Suppressor macrophage treated with lipopolysaccharide for 1 hour (primary cell): ENCODE measurements at regions not wholly inside any gene's neighbourhood (a gene's known extent, or its start where the extent isn't known, plus 50 kb on each side); places are given as distances from the start of the nearest gene placed in this dataset.

Experiments used
- DNase-seq, 3 donors: peaks; one replicate each; pipeline ENCODE4 v3.0.0-alpha.2; 2020 to 2022

- no peak for DNase-seq
Observed at GRCh38 chr5:168006456-168007130, 284.9 kb upstream of the WWC1 start.

DNA sequence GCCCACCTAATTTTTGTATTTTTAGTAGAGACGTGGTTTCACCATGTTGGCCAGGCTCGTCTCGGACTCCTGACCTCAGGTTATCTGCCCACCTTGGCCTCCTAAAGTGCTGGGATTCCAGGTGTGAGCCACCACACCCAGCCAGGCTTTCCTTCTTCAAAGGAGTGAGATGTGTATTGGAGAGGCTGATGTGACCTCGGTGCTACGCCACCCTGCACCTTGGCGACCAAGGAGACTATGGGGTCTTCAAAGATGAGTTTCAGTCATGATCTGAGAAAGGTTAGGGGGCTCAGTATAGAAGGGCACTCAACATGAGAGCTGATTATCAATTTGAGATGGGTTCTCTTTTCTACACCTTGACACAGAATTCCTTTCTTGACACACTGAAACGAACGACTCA, 284.2 kb upstream of the WWC1 start:
- DNase-seq: no peak

DNA sequence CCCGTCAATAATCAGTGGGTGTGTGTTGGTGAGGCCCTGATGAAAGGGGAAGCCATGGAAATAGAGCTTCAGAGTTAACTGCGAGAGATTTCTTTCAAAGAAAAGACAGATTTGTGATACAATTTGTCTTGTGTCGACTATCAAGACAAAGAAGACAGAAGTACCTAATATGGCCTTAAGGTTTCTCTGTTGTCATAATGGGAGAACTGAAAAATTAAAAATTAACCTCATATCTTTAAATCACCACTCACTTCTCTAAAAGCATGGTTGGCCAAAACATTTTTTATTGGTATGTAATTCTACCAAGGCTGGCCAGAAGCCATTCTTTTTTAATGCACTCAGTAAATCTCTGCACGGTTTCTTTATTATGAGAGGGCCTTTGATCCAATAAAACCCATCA, 282.9 kb upstream of the WWC1 start:
- no peak for DNase-seq

- DNase-seq: no peak
Observed at GRCh38 chr5:168011096-168011495, 280.3 kb upstream of the WWC1 start.

GRCh38 chr5:168012006-168012405, 279.4 kb upstream of the WWC1 start:
- DNase-seq: no peak

- DNase-seq: no peak
Observed at GRCh38 chr5:168013546-168013945, 277.9 kb upstream of the WWC1 start.

- DNase-seq: no peak
Observed at GRCh38 chr5:168014433-168015123, 276.9 kb upstream of the WWC1 start.

- DNase-seq: no peak
Observed at GRCh38 chr5:168015506-168015905, 275.9 kb upstream of the WWC1 start.

DNA sequence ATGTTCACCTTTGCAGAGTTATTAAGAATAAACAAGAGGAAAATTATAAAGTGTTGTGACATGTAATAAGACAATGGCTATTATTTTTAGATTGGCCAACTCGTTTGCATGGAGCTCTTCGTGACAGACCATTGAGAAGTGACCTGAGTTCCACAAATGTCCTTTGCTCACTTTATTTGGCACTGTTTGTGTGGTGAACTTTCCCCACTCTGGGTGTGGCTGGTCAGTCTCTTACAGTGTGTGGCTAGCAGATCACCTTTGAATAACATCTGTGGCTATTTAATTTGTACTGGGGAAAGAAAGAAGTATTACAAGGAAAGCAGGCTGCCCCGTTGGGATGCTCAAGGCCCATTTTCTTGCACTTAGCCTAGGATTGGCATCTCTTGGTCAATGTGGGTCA, 274.1 kb upstream of the WWC1 start:
- DNase-seq: no peak

GRCh38 chr5:168019143-168019542, 272.3 kb upstream of the WWC1 start:
- DNase-seq: no peak

- DNase-seq: peak; percentile 26 to 34 (median 32)
Observed at GRCh38 chr5:168020542-168021294, 270.7 kb upstream of the WWC1 start.

- no peak for DNase-seq
Observed at GRCh38 chr5:168022446-168023169, 268.8 kb upstream of the WWC1 start.

GRCh38 chr5:168023191-168023590, 268.3 kb upstream of the WWC1 start:
- DNase-seq: no peak

DNA sequence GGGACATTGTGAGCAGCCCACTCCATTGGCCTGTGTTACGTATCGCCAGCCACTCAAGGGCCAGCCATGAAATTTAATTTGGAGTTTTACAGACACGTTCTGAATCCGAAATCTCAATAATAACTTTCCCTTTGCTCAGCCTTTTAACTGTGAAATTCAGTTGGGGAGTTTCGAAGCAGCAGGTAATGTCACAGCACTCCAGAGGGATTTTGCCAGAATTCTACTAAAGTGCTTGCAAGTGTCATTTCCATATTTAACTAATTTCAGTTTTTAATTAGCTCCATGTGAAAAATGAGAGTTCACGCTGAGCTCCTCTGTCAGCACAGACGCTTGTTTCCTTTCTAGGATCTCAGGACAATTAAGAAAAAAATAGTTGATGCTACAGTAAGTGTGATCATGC, 267.1 kb upstream of the WWC1 start:
- DNase-seq: no peak

DNA sequence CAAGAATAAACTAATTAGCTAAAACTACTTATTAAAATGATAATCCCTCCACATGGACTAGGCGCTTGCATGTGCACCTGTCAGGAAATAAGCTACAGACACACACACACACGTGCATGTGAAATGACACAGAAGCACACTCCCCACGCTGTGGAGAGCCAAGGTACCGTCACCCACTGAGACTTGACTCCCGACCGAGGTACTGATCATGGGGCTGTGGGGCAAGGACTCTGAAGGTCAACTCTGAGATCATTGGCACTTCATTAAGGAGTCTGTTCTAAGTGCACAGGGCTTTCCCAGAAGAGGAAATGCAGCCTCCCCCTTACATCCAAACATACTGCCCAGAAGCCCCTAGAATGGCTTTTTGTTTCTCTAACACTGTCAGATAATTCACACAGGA, 264.4 kb upstream of the WWC1 start:
- no peak for DNase-seq

- DNase-seq: no peak
Observed at GRCh38 chr5:168030912-168031311, 260.5 kb upstream of the WWC1 start.

- DNase-seq: no peak
Observed at GRCh38 chr5:168031614-168032013, 259.8 kb upstream of the WWC1 start.

- DNase-seq: no peak
Observed at GRCh38 chr5:168039039-168039438, 252.4 kb upstream of the WWC1 start.

DNA sequence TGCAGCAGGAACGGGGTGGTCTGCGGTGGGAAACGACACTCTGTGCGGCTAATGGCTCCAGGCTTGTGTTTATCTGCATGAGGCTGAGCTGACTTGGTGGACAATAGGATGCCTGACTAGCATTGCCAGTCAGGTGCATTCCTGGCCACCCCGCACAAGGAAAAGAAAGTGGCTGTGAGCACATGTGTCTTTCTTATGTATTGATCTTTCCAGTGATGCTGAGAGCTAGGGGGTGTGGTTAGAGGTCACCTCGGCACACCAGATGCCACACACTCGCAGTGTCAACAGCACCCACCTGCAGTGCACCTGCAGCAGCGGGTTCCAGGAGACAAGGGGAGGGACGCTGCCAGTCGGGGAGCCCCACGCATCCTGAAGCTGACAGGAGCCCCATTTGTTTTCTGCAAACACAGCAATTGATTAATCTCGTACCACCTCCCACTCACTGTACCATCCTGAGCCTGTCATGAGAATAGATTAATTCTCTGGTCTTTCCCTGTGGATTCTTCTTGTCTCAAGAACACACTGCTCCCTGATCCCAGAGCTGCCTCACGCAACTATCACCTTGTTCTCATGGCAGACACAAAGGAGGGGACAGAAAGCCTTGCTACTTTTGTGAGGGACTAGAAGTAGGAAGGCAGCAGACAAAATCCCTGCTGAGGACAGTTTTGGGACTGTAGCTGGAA, 251.7 kb upstream of the WWC1 start:
- no peak for DNase-seq

DNA sequence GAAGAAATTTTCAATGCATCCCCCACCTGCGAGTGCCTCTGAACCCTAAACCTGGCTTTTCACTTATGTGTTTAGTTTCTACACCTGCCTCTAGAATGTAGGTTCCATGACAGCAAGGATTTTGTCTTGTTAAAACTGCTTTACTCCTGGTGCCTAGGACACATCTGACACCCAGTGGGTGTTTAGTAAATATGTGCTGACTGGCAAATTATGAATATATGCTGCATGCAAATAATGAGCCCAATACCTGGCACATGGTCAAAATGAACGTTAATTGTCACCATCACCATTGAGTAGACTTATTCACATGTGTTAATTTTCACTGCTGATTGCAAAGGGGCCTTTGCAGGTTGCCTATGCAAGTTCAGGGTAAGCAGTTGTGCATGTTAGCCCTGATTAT, 249.9 kb upstream of the WWC1 start:
- no peak for DNase-seq

DNA sequence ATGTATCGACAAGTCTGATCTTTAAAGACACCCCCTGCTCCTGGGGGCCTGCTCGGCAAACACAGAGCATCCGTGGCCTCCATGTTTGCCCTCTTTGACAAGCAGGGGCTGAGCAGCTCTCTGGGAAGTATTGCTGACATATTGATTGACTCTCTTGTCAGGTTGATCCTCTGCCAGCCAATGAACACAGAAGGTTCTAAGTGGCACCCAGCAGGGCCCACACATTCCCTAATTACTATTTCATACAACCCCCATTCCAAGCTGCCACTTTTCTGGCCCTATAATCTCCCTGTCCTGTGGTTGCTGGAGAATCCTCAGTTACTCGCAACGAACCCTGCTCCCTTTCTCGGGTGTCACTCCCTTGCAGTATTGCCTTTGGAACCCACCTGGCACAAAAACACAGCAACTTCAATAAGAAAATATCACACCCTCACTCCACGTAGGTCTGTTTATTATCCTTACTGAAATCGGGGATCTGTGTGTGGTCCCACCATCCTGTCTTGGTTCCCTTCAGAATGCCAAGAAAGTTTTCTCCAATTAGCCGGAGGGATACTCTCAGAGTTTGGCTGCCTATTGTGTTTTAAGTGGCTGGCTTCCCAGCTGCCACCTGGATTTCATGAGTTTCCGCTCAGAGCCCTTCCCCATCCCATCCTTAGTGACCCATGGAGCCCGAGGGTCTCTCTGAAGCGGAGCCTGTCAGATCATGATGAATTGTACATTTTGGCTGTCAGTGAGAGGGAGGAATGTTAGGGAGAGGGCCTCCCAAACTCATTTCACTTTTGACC, 249.0 kb upstream of the WWC1 start:
- DNase-seq: no peak

DNA sequence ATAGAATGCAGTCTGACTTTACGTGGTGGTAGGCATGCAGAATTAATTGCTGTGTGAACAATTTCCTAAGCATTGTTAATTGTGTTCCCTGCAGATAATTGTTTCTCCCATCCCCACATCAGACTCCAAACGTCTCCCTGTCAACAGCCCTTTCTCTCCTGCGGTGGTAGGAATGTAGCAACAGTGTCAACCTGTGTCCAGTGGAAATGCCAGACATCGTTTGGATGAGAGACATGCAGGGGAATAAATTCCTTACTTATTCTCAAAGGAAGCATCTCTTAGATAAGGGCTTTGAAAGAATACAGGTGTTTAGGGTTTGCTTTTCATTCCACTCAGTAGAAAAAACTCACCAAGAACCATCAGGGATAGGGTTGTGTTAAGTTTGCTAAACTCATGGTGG, 245.3 kb upstream of the WWC1 start:
- DNase-seq: no peak
